22Rv1 (cell line): ENCODE measurements at regions not wholly inside any gene's neighbourhood (a gene's known extent, or its start where the extent isn't known, plus 50 kb on each side); places are given as distances from the start of the nearest gene placed in this dataset.

Source experiments
- H3K27ac ChIP-seq: fragments of 450-650 bp; 2 replicates; pipeline ENCODE4 v1.5.1; 2017
- ZFX ChIP-seq: fragments of 450-650 bp; IDR thresholded peaks from 2 replicates; pipeline ENCODE4 v1.6.1; 2017; ENCODE audit warnings: antibody characterized with exemption, borderline replicate concordance
- TF ChIP-seq, protein P1 (sequence below): fragments of 450-650 bp; IDR thresholded peaks from 2 replicates; pipeline ENCODE4 v1.5.1; 2017; ENCODE audit warnings: mild to moderate bottlenecking

DNA sequence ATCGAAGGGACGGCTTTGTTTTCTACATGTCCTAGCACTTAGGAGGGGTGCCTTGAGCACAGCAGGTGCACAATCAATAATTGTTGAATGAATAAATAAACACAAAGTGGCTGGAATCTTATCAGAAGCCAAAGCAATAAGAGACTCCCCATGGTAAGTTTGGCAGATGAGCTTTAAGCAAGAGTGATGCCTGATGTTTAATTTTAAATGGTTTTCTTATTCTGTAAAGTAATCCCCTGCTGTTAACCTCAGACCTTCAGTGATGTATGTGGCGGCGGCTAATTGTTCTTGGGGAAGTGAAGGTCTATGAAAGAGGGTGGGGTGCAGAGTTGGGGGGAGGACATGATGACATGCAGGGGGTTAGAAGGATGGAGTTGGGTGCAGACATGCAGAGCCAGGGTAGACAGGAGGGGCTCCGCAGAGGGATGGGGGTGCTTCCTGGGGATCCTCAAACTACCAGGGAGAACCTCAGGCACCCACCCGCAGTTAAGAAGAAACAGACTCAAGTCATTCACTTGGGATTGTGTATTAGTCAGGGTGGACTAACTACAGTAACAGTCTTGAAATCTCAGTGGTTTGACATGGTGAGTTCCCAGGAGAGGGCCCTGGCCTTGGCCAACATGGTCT lies 65.7 kb upstream of the SHB start:
- TF ChIP-seq ZFX, result no peak
- TF ChIP-seq, protein P1, sequence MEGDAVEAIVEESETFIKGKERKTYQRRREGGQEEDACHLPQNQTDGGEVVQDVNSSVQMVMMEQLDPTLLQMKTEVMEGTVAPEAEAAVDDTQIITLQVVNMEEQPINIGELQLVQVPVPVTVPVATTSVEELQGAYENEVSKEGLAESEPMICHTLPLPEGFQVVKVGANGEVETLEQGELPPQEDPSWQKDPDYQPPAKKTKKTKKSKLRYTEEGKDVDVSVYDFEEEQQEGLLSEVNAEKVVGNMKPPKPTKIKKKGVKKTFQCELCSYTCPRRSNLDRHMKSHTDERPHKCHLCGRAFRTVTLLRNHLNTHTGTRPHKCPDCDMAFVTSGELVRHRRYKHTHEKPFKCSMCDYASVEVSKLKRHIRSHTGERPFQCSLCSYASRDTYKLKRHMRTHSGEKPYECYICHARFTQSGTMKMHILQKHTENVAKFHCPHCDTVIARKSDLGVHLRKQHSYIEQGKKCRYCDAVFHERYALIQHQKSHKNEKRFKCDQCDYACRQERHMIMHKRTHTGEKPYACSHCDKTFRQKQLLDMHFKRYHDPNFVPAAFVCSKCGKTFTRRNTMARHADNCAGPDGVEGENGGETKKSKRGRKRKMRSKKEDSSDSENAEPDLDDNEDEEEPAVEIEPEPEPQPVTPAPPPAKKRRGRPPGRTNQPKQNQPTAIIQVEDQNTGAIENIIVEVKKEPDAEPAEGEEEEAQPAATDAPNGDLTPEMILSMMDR, result no peak

GRCh38 chr9:38133595-38133994 lies 64.6 kb upstream of the SHB start:
- no peak overlapping the region for H3K27ac ChIP-seq
- TF ChIP-seq, protein P1, result no peak
- no peak for TF ChIP-seq ZFX

More for the DNA sequence above, 65.7 kb upstream of the SHB start:
- H3K27ac ChIP-seq, result no peak overlapping the region

GRCh38 chr9:38132956-38133355 lies 63.9 kb upstream of the SHB start:
- no peak overlapping the region for H3K27ac ChIP-seq
- TF ChIP-seq, protein P1, result no peak
- TF ChIP-seq ZFX, result no peak

DNA sequence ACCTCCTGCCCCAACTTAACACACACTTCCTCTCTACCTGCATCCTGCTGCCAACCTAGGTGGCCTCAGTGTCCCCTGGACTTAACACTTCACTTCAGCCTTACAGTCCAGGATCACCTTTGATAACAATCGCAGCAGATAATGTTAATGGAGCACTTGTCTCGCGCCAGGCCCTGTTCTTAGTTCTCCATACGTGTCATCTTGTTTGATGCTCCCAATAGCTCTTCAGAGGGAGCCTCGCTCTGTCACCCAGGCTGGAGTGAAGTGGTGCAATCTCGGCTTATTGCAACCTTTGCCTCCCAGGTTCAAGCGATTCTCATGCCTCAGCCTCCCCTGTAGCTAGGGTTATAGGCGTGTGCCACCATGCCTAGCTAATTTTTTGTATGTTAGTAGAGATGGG lies 62.7 kb upstream of the SHB start:
- no peak overlapping the region for H3K27ac ChIP-seq
- TF ChIP-seq ZFX, result no peak
- TF ChIP-seq, protein P1, result no peak

DNA sequence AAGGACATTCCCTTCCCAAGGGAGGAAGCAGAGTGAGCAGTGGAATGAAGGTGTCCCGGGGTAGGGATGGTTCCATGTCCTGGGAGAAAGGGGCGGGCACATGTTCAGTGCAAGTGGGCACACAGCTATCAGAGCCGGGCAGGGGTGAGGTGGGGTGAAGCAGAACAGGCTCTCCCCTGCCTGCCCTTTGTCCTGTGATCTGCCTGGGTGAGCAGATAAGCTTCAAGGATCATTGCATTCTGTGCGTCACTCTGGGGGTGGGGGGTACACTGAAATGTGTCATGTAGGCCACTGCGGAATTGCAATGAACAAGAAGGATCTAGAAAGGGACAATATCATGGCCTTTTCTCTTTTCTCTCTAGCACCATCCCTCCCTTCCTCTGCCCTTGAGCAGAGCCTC lies 61.7 kb upstream of the SHB start:
- TF ChIP-seq, protein P1, result no peak
- no peak for TF ChIP-seq ZFX
- no peak overlapping the region for H3K27ac ChIP-seq

- no peak for TF ChIP-seq ZFX
- TF ChIP-seq, protein P1, result no peak
- H3K27ac ChIP-seq, result no peak overlapping the region
Observed at GRCh38 chr9:38129366-38129765, 60.3 kb upstream of the SHB start.

DNA sequence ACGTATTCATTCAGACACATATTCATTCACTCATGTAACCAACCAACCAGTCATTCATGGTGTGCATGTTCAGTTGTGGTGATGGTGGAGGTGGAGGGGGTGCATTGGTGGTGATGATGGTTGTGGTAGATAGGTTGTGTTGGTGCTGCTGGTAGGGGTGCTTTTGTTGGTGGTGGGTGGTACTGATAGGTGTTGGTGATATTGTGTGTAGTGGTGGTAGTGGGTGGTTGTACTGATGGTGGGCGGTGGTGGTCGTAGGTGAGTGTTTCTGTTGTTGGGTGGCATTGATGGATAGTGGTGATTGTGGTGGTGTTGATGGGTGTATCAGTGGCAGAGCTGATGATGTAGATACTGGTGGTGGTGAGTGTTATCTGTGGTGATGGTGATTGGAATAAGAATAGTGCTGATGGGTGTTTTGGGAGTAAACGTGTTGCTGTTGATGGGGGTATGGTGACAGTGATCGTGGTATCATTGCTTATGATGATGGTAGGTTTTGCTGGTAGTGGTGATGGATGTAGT lies 59.8 kb upstream of the SHB start:
- TF ChIP-seq ZFX, result no peak
- TF ChIP-seq, protein P1, result no peak
- no peak overlapping the region for H3K27ac ChIP-seq
